LNCaP clone FGC (cell line): ENCODE measurements at regions not wholly inside any gene's neighbourhood (a gene's known extent, or its start where the extent isn't known, plus 50 kb on each side); places are given as distances from the start of the nearest gene placed in this dataset.

Experiments used
- DNase-seq: peaks from one replicate; pipeline ENCODE4 v3.0.0-alpha.2; 2011; ENCODE audit warnings: low read depth
- H3K4me3 ChIP-seq: 2 replicates; pipeline ENCODE4 v1.5.1; 2011; ENCODE audit warnings: mild to moderate bottlenecking, low read depth, low read length, control low read depth
- CTCF ChIP-seq: IDR thresholded peaks from 2 replicates; pipeline ENCODE4 v1.5.1; 2012; ENCODE audit warnings: mild to moderate bottlenecking; ENCODE audit not compliant: control insufficient read depth, insufficient read depth; ENCODE audit errors: extremely low read depth

GRCh38 chr6:100165442-100165841, 171.4 kb upstream of the MCHR2 start:
- no peak for TF ChIP-seq CTCF
- no peak for DNase-seq
- H3K4me3 ChIP-seq, result no peak overlapping the region

GRCh38 chr6:100163035-100163434, 169.0 kb upstream of the MCHR2 start:
- no peak for DNase-seq
- TF ChIP-seq CTCF, result no peak
- H3K4me3 ChIP-seq, result no peak overlapping the region

GRCh38 chr6:100161782-100162365, 167.9 kb upstream of the MCHR2 start:
- H3K4me3 ChIP-seq, result no peak overlapping the region
- TF ChIP-seq CTCF, result no peak
- DNase-seq, result no peak

DNA sequence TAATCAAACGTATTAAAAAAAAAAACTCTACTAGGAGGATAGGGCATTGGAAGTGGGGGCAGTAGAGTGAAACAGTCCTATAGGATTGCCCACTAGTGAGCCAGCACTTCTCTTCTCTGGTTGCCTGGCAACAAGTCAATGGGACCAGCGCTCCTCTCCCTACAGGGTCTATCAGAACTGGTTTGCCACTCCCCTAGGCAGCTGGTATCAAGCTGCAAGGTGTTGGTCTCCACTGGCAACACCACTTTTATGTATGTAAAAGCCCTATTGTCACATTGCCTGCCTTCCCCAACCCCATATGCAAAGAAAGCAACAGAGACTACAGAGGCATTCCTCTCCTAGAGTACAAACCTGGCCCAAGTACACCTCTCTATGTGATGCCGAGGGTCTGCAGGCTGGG, 166.9 kb upstream of the MCHR2 start:
- no peak for DNase-seq
- TF ChIP-seq CTCF, result no peak
- H3K4me3 ChIP-seq, result no peak overlapping the region

DNA sequence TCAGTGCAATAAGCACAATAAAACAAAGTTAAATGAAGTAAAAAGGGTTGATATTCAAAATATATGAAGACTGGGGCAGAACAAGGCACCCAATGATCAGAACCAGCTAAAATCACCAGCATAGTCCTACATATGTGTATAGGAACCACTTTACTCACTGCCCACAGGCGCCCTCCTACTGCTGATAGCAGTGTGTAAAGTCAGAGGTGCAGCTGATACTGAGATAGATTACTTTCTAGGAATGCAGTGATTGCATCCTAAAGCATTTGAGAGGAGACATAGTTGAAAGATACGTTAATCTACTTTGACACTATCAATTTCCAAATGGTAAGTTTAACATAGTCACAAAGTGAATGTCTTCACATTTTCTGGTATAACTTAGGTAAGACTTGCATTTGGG, 161.1 kb upstream of the MCHR2 start:
- no peak for DNase-seq
- no peak for TF ChIP-seq CTCF
- H3K4me3 ChIP-seq, result no peak overlapping the region

DNA sequence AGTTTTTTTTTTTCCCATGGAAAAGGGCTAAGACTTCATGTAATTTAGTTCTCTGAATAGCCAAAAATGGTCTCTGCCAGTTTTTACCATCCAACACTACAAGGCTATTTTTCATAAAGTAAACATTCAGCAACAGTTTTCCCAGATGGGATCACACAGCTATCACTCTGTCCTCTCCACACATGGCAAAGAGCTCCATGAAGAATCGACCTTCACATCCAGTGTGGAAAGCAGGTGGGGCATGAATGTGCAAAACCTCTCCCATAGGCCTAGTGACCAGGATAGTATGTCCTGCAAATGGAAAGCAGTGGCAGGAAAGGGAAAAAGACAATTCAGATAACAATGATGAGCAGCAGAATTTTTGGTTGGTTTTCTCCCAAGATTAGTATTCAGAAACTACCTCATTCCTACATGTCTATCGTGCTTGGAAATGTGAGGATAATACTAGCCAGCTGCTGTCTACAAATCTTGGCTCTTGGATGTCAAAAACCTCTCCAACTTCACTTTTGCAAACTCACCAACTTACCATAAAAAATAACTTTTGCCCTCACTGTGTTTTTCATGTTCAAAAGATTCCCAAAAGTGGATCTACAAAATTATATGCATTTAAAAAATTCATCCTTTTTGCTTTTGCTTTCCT, 159.7 kb upstream of the MCHR2 start:
- no peak for TF ChIP-seq CTCF
- no peak overlapping the region for H3K4me3 ChIP-seq
- no peak for DNase-seq

DNA sequence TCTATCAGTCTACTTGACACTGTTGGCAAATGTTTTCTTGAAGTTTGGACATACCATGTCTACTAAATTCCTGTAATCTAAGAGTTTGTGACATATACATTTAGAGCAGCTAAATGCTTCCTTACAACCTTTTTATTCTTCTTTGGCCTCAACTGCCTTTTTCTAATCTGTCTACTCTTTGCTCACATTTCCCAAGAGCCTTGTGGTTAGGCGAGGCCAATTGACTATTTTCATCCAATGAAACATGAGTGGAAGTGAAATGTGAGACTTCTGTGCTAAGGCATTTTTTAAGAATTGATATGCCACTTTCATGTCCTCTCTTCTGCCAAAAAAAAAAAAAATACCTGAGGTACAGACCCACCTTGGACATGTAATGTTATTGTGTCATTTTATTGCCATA, 158.2 kb upstream of the MCHR2 start:
- no peak for DNase-seq
- H3K4me3 ChIP-seq, result no peak overlapping the region
- TF ChIP-seq CTCF, result no peak
